ENCODE measurements at regions not wholly inside any gene's neighbourhood (a gene's known extent, or its start where the extent isn't known, plus 50 kb on each side); places are given as distances from the start of the nearest gene placed in this dataset.

GRCh38 chr10:57977262-57977661 lies 290.4 kb downstream of the IPMK start:
- WGBS (ENCODE audit: insufficient coverage, low coverage, low lambda C conversion rate, missing lambda C conversion rate) = 77% methylated on average over 1 of the region's 1 CpG
- no peak for TF ChIP-seq CTCF (IDR thresholded peaks at IDR 0.05)
- TF ChIP-seq POLR2A (IDR thresholded peaks at IDR 0.05) = no peak

GRCh38 chr10:57973451-57973850 lies 294.2 kb downstream of the IPMK start:
- no peak overlapping the region for H3K4me3 ChIP-seq
- no peaks in the 10 kb centered on the region for H3K27me3 ChIP-seq
- H3K9me3 ChIP-seq = no peaks in the 10 kb centered on the region
- H3K4me1 ChIP-seq = no peaks in the 10 kb centered on the region
- intact Hi-C loops (cut with DNase I) = no loop called here
- H3K36me3 ChIP-seq = no peaks in the 10 kb centered on the region
- no peak overlapping the region for H3K27ac ChIP-seq
- no peak for TF ChIP-seq POLR2A (IDR thresholded peaks at IDR 0.05)
- TF ChIP-seq CTCF (IDR thresholded peaks at IDR 0.05) = no peak
- ATAC-seq (no peak), DNase-seq (no peak)
- WGBS (ENCODE audit: insufficient coverage, low coverage, low lambda C conversion rate, missing lambda C conversion rate) = 43% methylated on average over 1 of the region's 1 CpG

More at GRCh38 chr10:57977262-57977661, 290.4 kb downstream of the IPMK start:
- DNase-seq (no peak), ATAC-seq (no peak)
- no peak overlapping the region for H3K27ac ChIP-seq
- intact Hi-C loops (cut with DNase I) = no loop called here
- no peaks in the 10 kb centered on the region for H3K9me3 ChIP-seq
- H3K27me3 ChIP-seq = no peaks in the 10 kb centered on the region
- H3K4me1 ChIP-seq = no peaks in the 10 kb centered on the region
- H3K36me3 ChIP-seq = no peaks in the 10 kb centered on the region
- no peak overlapping the region for H3K4me3 ChIP-seq

GRCh38 chr10:57972783-57973182 lies 294.9 kb downstream of the IPMK start:
- ATAC-seq = no peak
- H3K9me3 ChIP-seq = no peaks in the 10 kb centered on the region
- no peak for DNase-seq
- no peaks in the 10 kb centered on the region for H3K27me3 ChIP-seq
- no peak overlapping the region for H3K4me3 ChIP-seq
- H3K27ac ChIP-seq = no peak overlapping the region
- intact Hi-C loops (cut with DNase I) = no loop called here
- H3K4me1 ChIP-seq = no peaks in the 10 kb centered on the region
- no peak for TF ChIP-seq CTCF (IDR thresholded peaks at IDR 0.05)
- TF ChIP-seq POLR2A (IDR thresholded peaks at IDR 0.05) = no peak
- no peaks in the 10 kb centered on the region for H3K36me3 ChIP-seq
- WGBS (ENCODE audit: insufficient coverage, low coverage, low lambda C conversion rate, missing lambda C conversion rate) = 73% methylated on average over 2 of the region's 2 CpGs

GRCh38 chr10:57968328-57969016 lies 299.2 kb downstream of the IPMK start:
- TF ChIP-seq CTCF (IDR thresholded peaks at IDR 0.05) (no peak), POLR2A (IDR thresholded peaks at IDR 0.05) (no peak)
- H3K4me3 ChIP-seq = no peak overlapping the region
- no peak for DNase-seq
- H3K9me3 ChIP-seq = no peaks in the 10 kb centered on the region
- peak in 2 of 4 donors; percentile 36 to 73 for ATAC-seq
- H3K27me3 ChIP-seq = no peaks in the 10 kb centered on the region
- no peak overlapping the region for H3K27ac ChIP-seq
- intact Hi-C loops (cut with DNase I) = no loop called here
- H3K4me1 ChIP-seq = no peaks in the 10 kb centered on the region
- WGBS (ENCODE audit: insufficient coverage, low coverage, low lambda C conversion rate, missing lambda C conversion rate) = 72% methylated on average over 9 of the region's 11 CpGs
- no peaks in the 10 kb centered on the region for H3K36me3 ChIP-seq
